GM12878 (cell line): ENCODE measurements at regions not wholly inside any gene's neighbourhood (a gene's known extent, or its start where the extent isn't known, plus 50 kb on each side); places are given as distances from the start of the nearest gene placed in this dataset.

Experiments
- ATAC-seq: fragments of 200-7000 bp; cut with Tn5 transposase; 3 replicates; pipeline ENCODE4 v1.9.1; 2020; ENCODE audit warnings: mild to moderate bottlenecking, moderate library complexity
- BruUV-seq: library from RNA; stranded (reverse); fragments of 400-500 nt; replicated peaks from 2 replicates; lab custom pipeline; 2021; lab: Mats Ljungman, UMichigan
- CTCF ChIA-PET: fragments of 300-600 bp; sonication (Branson Sonifier 250); formaldehyde crosslinking; extraction: SDS; loops from one replicate; lab custom pipeline; 2021; ENCODE audit warnings: inconsistent platforms; lab: Yijun Ruan, JAX
- POLR2A ChIA-PET: fragments of 350-600 bp; formaldehyde crosslinking; extraction: SDS; loops from one replicate; lab custom pipeline; 2021; ENCODE audit warnings: inconsistent platforms; lab: Charles Lee
- RAD21 ChIA-PET: fragments of 300-600 bp; sonication (Branson Sonifier 250); formaldehyde crosslinking; loops from one replicate; lab custom pipeline; 2023; ENCODE audit warnings: antibody characterized with exemption; ENCODE audit not compliant: unreplicated experiment; lab: Charles Lee
- SMC1A ChIA-PET: fragments of 300-600 bp; sonication (Branson Sonifier 250); formaldehyde crosslinking; loops from one replicate; lab custom pipeline; 2023; ENCODE audit not compliant: unreplicated experiment, uncharacterized antibody; lab: Charles Lee
- DNase-seq: peaks from one replicate; pipeline ENCODE4 v3.0.0-alpha.2; 2011; ENCODE audit warnings: low read depth, low spot score
- FAIRE-seq: peaks from 3 replicates; lab custom pipeline; 2011; peaks lifted over from hg19 to GRCh38; lab: Jason Lieb, UNC
- H2AFZ ChIP-seq: 2 replicates; pipeline ENCODE4 v1.6.0; 2011; ENCODE audit warnings: low read depth, low read length, control low read depth; ENCODE audit not compliant: control insufficient read depth
- H3K27ac ChIP-seq: 2 replicates; pipeline ENCODE4 v1.5.1; 2011; ENCODE audit warnings: control low read depth; ENCODE audit not compliant: control insufficient read depth, insufficient read depth
- H3K27me3 ChIP-seq, 2 experiments: replicated peaks in 1 of 2; 2 replicates each; pipeline versions ENCODE4 v1.6.0 to v1.6.1; 2011; ENCODE audit warnings: low read length in 1 of 2; ENCODE audit not compliant: control insufficient read depth in 2 of 2, insufficient read depth in 2 of 2
- H3K36me3 ChIP-seq, 2 experiments: 2 replicates each; pipeline ENCODE4 v1.5.1; 2011; ENCODE audit warnings: low read length in 1 of 2; ENCODE audit not compliant: control insufficient read depth in 2 of 2, insufficient read depth in 2 of 2
- H3K4me1 ChIP-seq: 2 replicates; pipeline ENCODE4 v1.6.1; 2011; ENCODE audit warnings: mild to moderate bottlenecking, low read length, moderate library complexity, mixed read lengths; ENCODE audit not compliant: control insufficient read depth, insufficient read depth
- H3K4me2 ChIP-seq: 2 replicates; pipeline ENCODE4 v1.6.0; 2011; ENCODE audit warnings: control low read depth; ENCODE audit not compliant: control insufficient read depth, insufficient read depth
- H3K4me3 ChIP-seq: fragments of 200-600 bp; sonication (generic); 2 replicates; pipeline ENCODE4 v1.5.1; 2016
- H3K79me2 ChIP-seq: 2 replicates; pipeline ENCODE4 v1.6.0; 2011; ENCODE audit warnings: low read length; ENCODE audit not compliant: control insufficient read depth, insufficient read depth
- H3K9ac ChIP-seq: 2 replicates; pipeline ENCODE4 v1.8.0; 2011; ENCODE audit warnings: low read length, control low read depth, mixed read lengths; ENCODE audit not compliant: control insufficient read depth, insufficient read depth
- H3K9me3 ChIP-seq: replicated peaks from 3 replicates; pipeline ENCODE4 v1.5.1; 2011; ENCODE audit warnings: mild to moderate bottlenecking, low read length; ENCODE audit not compliant: control insufficient read depth, insufficient read depth
- H4K20me1 ChIP-seq: 2 replicates; pipeline ENCODE4 v1.6.0; 2011; ENCODE audit not compliant: control insufficient read depth, insufficient read depth
- ASH2L ChIP-seq: fragments of 300-600, 200-600 bp; sonication (generic); IDR thresholded peaks from 2 replicates; pipeline ENCODE4 v1.6.1; 2017; ENCODE audit warnings: low read depth, mild to moderate bottlenecking, borderline replicate concordance
- EGR1 ChIP-seq, 2 experiments: IDR thresholded peaks; 1 replicate in 1 of 2; 2 replicates in 1 of 2; pipeline ENCODE4 v1.6.1; 2011 to 2012; ENCODE audit warnings: low read depth in 2 of 2, low read length in 2 of 2, borderline replicate concordance in 1 of 2, mild to moderate bottlenecking in 1 of 2, moderate library complexity in 1 of 2
- HDAC6 ChIP-seq: fragments of 200-600 bp; sonication (generic); IDR thresholded peaks from one replicate; pipeline ENCODE4 v1.8.0; 2017; ENCODE audit warnings: antibody characterized with exemption; ENCODE audit not compliant: unreplicated experiment
- MEF2B ChIP-seq: fragments of 450-650 bp; IDR thresholded peaks from 2 replicates; pipeline ENCODE4 v1.6.1; 2018; ENCODE audit warnings: mild to moderate bottlenecking, moderate library complexity; ENCODE audit not compliant: partially characterized antibody, poor library complexity, severe bottlenecking
- POU2F2 ChIP-seq: IDR thresholded peaks from 3 replicates; pipeline ENCODE4 v1.6.1; 2011; ENCODE audit warnings: low read depth, mild to moderate bottlenecking, low read length, borderline replicate concordance
- RCOR1 ChIP-seq: conservative IDR thresholded peaks from 2 replicates; pipeline ENCODE4 v1.6.1; 2012; ENCODE audit warnings: low read depth, low read length, improper control_type of control experiment
- RUNX3 ChIP-seq: IDR thresholded peaks from 2 replicates; pipeline ENCODE4 v1.6.1; 2012; ENCODE audit warnings: low read length, inconsistent platforms
- SMAD5 ChIP-seq: IDR thresholded peaks from 2 replicates; pipeline ENCODE4 v1.6.1; 2016; ENCODE audit warnings: antibody characterized with exemption, low read depth
- SP1 ChIP-seq: IDR thresholded peaks from one replicate; pipeline ENCODE4 v1.6.1; 2011; ENCODE audit warnings: low read depth, low read length
- SREBF2 ChIP-seq: IDR thresholded peaks from 2 replicates; pipeline ENCODE4 v1.6.1; 2012; ENCODE audit warnings: mild to moderate bottlenecking, low read length
- TCF7 ChIP-seq: IDR thresholded peaks from 2 replicates; pipeline ENCODE4 v1.6.1; 2014; ENCODE audit warnings: antibody characterized with exemption, borderline replicate concordance
- ZBED1 ChIP-seq: IDR thresholded peaks from 2 replicates; pipeline ENCODE4 v1.6.1; 2016; ENCODE audit warnings: borderline replicate concordance
- WGBS: methylation state at CpG from one replicate; pipeline ENCODE4 v1.1.6; 2016; ENCODE audit warnings: low lambda C conversion rate; ENCODE audit not compliant: insufficient replicate concordance, insufficient coverage; ENCODE audit errors: missing lambda C conversion rate; 5-methylcytosine and 5-hydroxymethylcytosine counted together
- in situ Hi-C: fragments of 300-500 bp; cut with MboI; formaldehyde crosslinking; loops from 9 replicates; pipeline ENCODE4 v1.14.3; 2018; ENCODE audit warnings: mixed read lengths
- intact Hi-C: fragments of 100-400 bp; cut with micrococcal nuclease; formaldehyde crosslinking; loops from one replicate; pipeline ENCODE4 v1.14.2; 2022; ENCODE audit not compliant: unreplicated experiment
- TF ChIP-seq, protein P1 (sequence below): fragments of 450-650 bp; IDR thresholded peaks from 2 replicates; pipeline ENCODE4 v1.6.1; 2017; ENCODE audit warnings: mild to moderate bottlenecking
- TF ChIP-seq, protein P2 (sequence below): fragments of 450-650 bp; IDR thresholded peaks from 2 replicates; pipeline ENCODE4 v1.6.1; 2017; ENCODE audit warnings: mild to moderate bottlenecking, moderate library complexity
- TF ChIP-seq, protein P3 (sequence below): fragments of 450-650 bp; IDR thresholded peaks from 2 replicates; pipeline ENCODE4 v1.6.1; 2017; ENCODE audit warnings: mild to moderate bottlenecking, moderate library complexity

DNA sequence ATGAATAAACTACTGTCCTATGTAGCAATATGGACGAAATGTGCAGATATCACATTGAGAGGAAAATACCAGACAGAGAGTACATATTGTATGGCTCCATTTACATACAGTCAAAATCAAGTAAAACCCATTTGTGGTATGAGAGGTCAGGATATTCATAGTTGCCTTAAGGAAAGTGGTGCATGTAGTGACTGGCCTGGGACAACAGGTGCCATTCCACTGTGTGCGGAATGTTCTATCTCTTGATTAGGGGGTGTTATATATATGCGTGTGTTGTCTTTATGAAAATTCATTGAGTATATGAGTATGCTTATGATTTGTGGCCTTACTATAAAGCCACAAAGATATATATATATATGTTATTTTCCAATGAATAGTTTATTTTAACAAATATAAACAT lies 964.0 kb downstream of the SORCS3 start (continued):
- TF ChIP-seq RCOR1, result no peak
- TF ChIP-seq, all 136 proteins: peak for 0

DNA sequence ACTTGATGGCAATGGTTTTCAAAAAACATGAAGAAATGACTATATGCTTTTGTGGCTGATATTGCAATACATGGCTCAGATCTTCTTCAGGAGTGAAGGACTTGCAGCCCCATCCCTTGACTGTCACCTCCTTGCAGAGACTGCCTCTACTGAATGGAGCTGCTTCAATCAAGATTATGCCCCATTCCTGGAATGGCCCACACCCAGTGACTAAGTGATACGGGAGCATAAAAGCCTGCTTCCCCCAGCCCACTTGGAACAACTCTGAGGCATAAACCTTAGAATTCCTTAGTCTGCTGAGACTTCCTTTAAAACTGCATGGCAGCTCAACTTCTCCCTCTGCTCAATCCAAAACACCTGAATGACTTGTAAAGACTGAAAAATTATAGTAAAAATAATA lies 957.1 kb downstream of the SORCS3 start:
- Histone ChIP-seq H2AFZ (no peak overlapping the region), H3K4me1 (no peaks in the 10 kb centered on the region), H3K4me3 (no peak overlapping the region), H3K4me2 (no peak overlapping the region), H3K27ac (no peak overlapping the region), H3K79me2 (no peaks in the 10 kb centered on the region), H3K9ac (no peak overlapping the region), H3K36me3 (no peaks in the 10 kb centered on the region), H4K20me1 (no peaks in the 10 kb centered on the region), H3K9me3 (no peaks in the 10 kb centered on the region), H3K27me3 (no peaks in the 10 kb centered on the region)
- CTCF ChIA-PET, result no interaction called here
- BruUV-seq, result no TSS peak
- FAIRE-seq, result no peak
- intact Hi-C loops, result no loop called here
- WGBS, result 25% methylated on average over 1 of the region's 1 CpG
- no peak for DNase-seq
- ATAC-seq, result no peak
- no peak for TF ChIP-seq ZBED1
- TF ChIP-seq SP1, result no peak
- TF ChIP-seq ASH2L, result no peak
- TF ChIP-seq TCF7, result no peak
- TF ChIP-seq, protein P1, sequence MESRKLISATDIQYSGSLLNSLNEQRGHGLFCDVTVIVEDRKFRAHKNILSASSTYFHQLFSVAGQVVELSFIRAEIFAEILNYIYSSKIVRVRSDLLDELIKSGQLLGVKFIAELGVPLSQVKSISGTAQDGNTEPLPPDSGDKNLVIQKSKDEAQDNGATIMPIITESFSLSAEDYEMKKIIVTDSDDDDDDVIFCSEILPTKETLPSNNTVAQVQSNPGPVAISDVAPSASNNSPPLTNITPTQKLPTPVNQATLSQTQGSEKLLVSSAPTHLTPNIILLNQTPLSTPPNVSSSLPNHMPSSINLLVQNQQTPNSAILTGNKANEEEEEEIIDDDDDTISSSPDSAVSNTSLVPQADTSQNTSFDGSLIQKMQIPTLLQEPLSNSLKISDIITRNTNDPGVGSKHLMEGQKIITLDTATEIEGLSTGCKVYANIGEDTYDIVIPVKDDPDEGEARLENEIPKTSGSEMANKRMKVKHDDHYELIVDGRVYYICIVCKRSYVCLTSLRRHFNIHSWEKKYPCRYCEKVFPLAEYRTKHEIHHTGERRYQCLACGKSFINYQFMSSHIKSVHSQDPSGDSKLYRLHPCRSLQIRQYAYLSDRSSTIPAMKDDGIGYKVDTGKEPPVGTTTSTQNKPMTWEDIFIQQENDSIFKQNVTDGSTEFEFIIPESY, result no peak
- TF ChIP-seq, protein P2, sequence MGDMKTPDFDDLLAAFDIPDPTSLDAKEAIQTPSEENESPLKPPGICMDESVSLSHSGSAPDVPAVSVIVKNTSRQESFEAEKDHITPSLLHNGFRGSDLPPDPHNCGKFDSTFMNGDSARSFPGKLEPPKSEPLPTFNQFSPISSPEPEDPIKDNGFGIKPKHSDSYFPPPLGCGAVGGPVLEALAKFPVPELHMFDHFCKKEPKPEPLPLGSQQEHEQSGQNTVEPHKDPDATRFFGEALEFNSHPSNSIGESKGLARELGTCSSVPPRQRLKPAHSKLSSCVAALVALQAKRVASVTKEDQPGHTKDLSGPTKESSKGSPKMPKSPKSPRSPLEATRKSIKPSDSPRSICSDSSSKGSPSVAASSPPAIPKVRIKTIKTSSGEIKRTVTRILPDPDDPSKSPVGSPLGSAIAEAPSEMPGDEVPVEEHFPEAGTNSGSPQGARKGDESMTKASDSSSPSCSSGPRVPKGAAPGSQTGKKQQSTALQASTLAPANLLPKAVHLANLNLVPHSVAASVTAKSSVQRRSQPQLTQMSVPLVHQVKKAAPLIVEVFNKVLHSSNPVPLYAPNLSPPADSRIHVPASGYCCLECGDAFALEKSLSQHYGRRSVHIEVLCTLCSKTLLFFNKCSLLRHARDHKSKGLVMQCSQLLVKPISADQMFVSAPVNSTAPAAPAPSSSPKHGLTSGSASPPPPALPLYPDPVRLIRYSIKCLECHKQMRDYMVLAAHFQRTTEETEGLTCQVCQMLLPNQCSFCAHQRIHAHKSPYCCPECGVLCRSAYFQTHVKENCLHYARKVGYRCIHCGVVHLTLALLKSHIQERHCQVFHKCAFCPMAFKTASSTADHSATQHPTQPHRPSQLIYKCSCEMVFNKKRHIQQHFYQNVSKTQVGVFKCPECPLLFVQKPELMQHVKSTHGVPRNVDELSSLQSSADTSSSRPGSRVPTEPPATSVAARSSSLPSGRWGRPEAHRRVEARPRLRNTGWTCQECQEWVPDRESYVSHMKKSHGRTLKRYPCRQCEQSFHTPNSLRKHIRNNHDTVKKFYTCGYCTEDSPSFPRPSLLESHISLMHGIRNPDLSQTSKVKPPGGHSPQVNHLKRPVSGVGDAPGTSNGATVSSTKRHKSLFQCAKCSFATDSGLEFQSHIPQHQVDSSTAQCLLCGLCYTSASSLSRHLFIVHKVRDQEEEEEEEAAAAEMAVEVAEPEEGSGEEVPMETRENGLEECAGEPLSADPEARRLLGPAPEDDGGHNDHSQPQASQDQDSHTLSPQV, result no peak
- TF ChIP-seq HDAC6, result no peak
- TF ChIP-seq SMAD5, result no peak
- no peak for TF ChIP-seq SREBF2
- TF ChIP-seq POU2F2, result no peak
- TF ChIP-seq, protein P3, sequence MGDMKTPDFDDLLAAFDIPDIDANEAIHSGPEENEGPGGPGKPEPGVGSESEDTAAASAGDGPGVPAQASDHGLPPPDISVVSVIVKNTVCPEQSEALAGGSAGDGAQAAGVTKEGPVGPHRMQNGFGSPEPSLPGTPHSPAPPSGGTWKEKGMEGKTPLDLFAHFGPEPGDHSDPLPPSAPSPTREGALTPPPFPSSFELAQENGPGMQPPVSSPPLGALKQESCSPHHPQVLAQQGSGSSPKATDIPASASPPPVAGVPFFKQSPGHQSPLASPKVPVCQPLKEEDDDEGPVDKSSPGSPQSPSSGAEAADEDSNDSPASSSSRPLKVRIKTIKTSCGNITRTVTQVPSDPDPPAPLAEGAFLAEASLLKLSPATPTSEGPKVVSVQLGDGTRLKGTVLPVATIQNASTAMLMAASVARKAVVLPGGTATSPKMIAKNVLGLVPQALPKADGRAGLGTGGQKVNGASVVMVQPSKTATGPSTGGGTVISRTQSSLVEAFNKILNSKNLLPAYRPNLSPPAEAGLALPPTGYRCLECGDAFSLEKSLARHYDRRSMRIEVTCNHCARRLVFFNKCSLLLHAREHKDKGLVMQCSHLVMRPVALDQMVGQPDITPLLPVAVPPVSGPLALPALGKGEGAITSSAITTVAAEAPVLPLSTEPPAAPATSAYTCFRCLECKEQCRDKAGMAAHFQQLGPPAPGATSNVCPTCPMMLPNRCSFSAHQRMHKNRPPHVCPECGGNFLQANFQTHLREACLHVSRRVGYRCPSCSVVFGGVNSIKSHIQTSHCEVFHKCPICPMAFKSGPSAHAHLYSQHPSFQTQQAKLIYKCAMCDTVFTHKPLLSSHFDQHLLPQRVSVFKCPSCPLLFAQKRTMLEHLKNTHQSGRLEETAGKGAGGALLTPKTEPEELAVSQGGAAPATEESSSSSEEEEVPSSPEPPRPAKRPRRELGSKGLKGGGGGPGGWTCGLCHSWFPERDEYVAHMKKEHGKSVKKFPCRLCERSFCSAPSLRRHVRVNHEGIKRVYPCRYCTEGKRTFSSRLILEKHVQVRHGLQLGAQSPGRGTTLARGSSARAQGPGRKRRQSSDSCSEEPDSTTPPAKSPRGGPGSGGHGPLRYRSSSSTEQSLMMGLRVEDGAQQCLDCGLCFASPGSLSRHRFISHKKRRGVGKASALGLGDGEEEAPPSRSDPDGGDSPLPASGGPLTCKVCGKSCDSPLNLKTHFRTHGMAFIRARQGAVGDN, result no peak
- no peak for TF ChIP-seq MEF2B
- no peak for TF ChIP-seq RUNX3
- TF ChIP-seq EGR1 (IDR thresholded peaks at IDR 0.05; ENCODE audit: borderline replicate concordance in 1 of 2, low read depth in 2 of 2, low read length in 2 of 2), result no peak
- POLR2A ChIA-PET, result no interaction called here
- in situ Hi-C loops, result no loop called here
- RAD21 ChIA-PET, result no interaction called here
- SMC1A ChIA-PET, result no interaction called here
